Testis (tissue), 2 donors: ENCODE measurements at regions not wholly inside any gene's neighbourhood (a gene's known extent, or its start where the extent isn't known, plus 50 kb on each side); places are given as distances from the start of the nearest gene placed in this dataset.

ENCODE experiments used
- POLR2A ChIP-seq: fragments of 450-650 bp; IDR thresholded peaks from one replicate; pipeline ENCODE4 v1.6.1; 2017; ENCODE audit warnings: antibody characterized with exemption, mild to moderate bottlenecking, moderate library complexity
- TF ChIP-seq, protein P1 (sequence below), 3 experiments: fragments of 450-650 bp in 2 of 3; fragments of 200-600 bp in 1 of 3; sonication (generic) in 1 of 3; IDR thresholded peaks; one replicate each; pipeline ENCODE4 v1.5.1; 2016 to 2019; ENCODE audit warnings: antibody characterized with exemption in 3 of 3, mild to moderate bottlenecking in 2 of 3, moderate library complexity in 1 of 3

- TF ChIP-seq, protein P1, sequence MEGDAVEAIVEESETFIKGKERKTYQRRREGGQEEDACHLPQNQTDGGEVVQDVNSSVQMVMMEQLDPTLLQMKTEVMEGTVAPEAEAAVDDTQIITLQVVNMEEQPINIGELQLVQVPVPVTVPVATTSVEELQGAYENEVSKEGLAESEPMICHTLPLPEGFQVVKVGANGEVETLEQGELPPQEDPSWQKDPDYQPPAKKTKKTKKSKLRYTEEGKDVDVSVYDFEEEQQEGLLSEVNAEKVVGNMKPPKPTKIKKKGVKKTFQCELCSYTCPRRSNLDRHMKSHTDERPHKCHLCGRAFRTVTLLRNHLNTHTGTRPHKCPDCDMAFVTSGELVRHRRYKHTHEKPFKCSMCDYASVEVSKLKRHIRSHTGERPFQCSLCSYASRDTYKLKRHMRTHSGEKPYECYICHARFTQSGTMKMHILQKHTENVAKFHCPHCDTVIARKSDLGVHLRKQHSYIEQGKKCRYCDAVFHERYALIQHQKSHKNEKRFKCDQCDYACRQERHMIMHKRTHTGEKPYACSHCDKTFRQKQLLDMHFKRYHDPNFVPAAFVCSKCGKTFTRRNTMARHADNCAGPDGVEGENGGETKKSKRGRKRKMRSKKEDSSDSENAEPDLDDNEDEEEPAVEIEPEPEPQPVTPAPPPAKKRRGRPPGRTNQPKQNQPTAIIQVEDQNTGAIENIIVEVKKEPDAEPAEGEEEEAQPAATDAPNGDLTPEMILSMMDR (IDR thresholded peaks at IDR 0.05) = no peak
- TF ChIP-seq POLR2A = no peak
These were observed 116.3 kb upstream of the SLC25A33 start for GRCh38 chr1:9422911-9423505.
